ENCODE measurements at regions not wholly inside any gene's neighbourhood (a gene's known extent, or its start where the extent isn't known, plus 50 kb on each side); places are given as distances from the start of the nearest gene placed in this dataset.

GRCh38 chr12:53849656-53850055 lies 89.0 kb upstream of the HOXC13 start:
- H3K27me3 ChIP-seq (ENCODE audit: insufficient read depth, low read depth), result no peaks in the 10 kb centered on the region
- H3K9ac ChIP-seq, result no peak overlapping the region
- H3K4me3 ChIP-seq (IDR thresholded peaks at IDR 0.05; ENCODE audit: insufficient read depth, low read depth, low read length), result no peak overlapping the region
- no peak overlapping the region for H3K27ac ChIP-seq
- H3K4me1 ChIP-seq (ENCODE audit: low read depth, poor library complexity, severe bottlenecking), result no peaks in the 10 kb centered on the region
- H3K4me2 ChIP-seq, result no peak overlapping the region
- H3K79me2 ChIP-seq (ENCODE audit: insufficient read depth, low read depth), result no peaks in the 10 kb centered on the region
- TF ChIP-seq CTCF (conservative IDR thresholded peaks at IDR 0.05; ENCODE audit: low read depth, low read length), result no peak
- H2AFZ ChIP-seq (ENCODE audit: low read depth), result no peak overlapping the region
- no peaks in the 10 kb centered on the region for H4K20me1 ChIP-seq (ENCODE audit: insufficient read depth)
- no peaks in the 10 kb centered on the region for H3K36me3 ChIP-seq (ENCODE audit: insufficient read depth)

GRCh38 chr12:53852061-53852460 lies 86.6 kb upstream of the HOXC13 start:
- H4K20me1 ChIP-seq (ENCODE audit: insufficient read depth), result no peaks in the 10 kb centered on the region
- H3K4me3 ChIP-seq (IDR thresholded peaks at IDR 0.05; ENCODE audit: insufficient read depth, low read depth, low read length), result no peak overlapping the region
- no peak overlapping the region for H2AFZ ChIP-seq (ENCODE audit: low read depth)
- no peaks in the 10 kb centered on the region for H3K27me3 ChIP-seq (ENCODE audit: insufficient read depth, low read depth)
- H3K27ac ChIP-seq, result no peak overlapping the region
- H3K9ac ChIP-seq, result no peak overlapping the region
- no peaks in the 10 kb centered on the region for H3K4me1 ChIP-seq (ENCODE audit: low read depth, poor library complexity, severe bottlenecking)
- no peaks in the 10 kb centered on the region for H3K36me3 ChIP-seq (ENCODE audit: insufficient read depth)
- H3K4me2 ChIP-seq, result no peak overlapping the region
- no peaks in the 10 kb centered on the region for H3K79me2 ChIP-seq (ENCODE audit: insufficient read depth, low read depth)
- TF ChIP-seq CTCF (conservative IDR thresholded peaks at IDR 0.05; ENCODE audit: low read depth, low read length), result no peak

- Histone ChIP-seq H4K20me1 (ENCODE audit: insufficient read depth) (no peaks in the 10 kb centered on the region), H3K79me2 (ENCODE audit: insufficient read depth, low read depth) (no peaks in the 10 kb centered on the region), H3K36me3 (ENCODE audit: insufficient read depth) (no peaks in the 10 kb centered on the region), H2AFZ (ENCODE audit: low read depth) (no peak overlapping the region), H3K4me2 (no peak overlapping the region), H3K9ac (no peak overlapping the region), H3K4me1 (ENCODE audit: low read depth, poor library complexity, severe bottlenecking) (no peaks in the 10 kb centered on the region), H3K27me3 (ENCODE audit: insufficient read depth, low read depth) (no peaks in the 10 kb centered on the region), H3K27ac (no peak overlapping the region), H3K4me3 (IDR thresholded peaks at IDR 0.05; ENCODE audit: insufficient read depth, low read depth, low read length) (no peak overlapping the region)
- TF ChIP-seq CTCF (conservative IDR thresholded peaks at IDR 0.05; ENCODE audit: low read depth, low read length), result no peak
Measured at GRCh38 chr12:53852992-53853391, 85.6 kb upstream of the HOXC13 start.

GRCh38 chr12:53854701-53855316 lies 83.8 kb upstream of the HOXC13 start:
- no peaks in the 10 kb centered on the region for H3K27me3 ChIP-seq (ENCODE audit: insufficient read depth, low read depth)
- no peak overlapping the region for H3K9ac ChIP-seq
- TF ChIP-seq CTCF (conservative IDR thresholded peaks at IDR 0.05; ENCODE audit: low read depth, low read length), result no peak
- H3K4me3 ChIP-seq (IDR thresholded peaks at IDR 0.05; ENCODE audit: insufficient read depth, low read depth, low read length), result no peak overlapping the region
- H3K79me2 ChIP-seq (ENCODE audit: insufficient read depth, low read depth), result no peaks in the 10 kb centered on the region
- H4K20me1 ChIP-seq (ENCODE audit: insufficient read depth), result no peaks in the 10 kb centered on the region
- no peak overlapping the region for H3K4me2 ChIP-seq
- H3K27ac ChIP-seq, result no peak overlapping the region
- no peaks in the 10 kb centered on the region for H3K4me1 ChIP-seq (ENCODE audit: low read depth, poor library complexity, severe bottlenecking)
- H3K36me3 ChIP-seq (ENCODE audit: insufficient read depth), result no peaks in the 10 kb centered on the region
- no peak overlapping the region for H2AFZ ChIP-seq (ENCODE audit: low read depth)
